Right renal cortex interstitium (tissue), 3 donors: ENCODE measurements at regions not wholly inside any gene's neighbourhood (a gene's known extent, or its start where the extent isn't known, plus 50 kb on each side); places are given as distances from the start of the nearest gene placed in this dataset.

Source experiments
- DNase-seq, 3 donors: peaks; one replicate each; pipeline ENCODE4 v3.0.0-alpha.2; 2013; ENCODE audit warnings: low read depth in 3 of 3, low spot score in 2 of 3

DNA sequence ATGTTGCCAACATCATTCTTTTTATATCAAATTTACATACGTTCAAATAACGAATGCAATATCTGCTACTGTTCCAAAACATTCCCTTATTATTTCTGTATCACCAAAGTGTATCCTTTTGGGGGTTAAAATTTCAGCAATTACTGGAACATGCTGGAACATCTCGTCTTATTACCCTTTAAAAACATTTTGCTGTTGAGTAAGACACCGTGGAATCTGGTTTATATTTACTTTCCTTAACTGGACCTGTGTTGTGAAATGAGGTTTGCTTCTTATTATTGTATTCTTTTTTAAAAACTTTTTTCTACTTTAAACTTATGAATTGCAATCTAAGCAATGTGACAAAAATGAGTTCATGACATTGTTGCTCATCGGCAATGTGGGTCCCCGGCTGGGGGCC is 87.4 kb upstream of the PTPRM start:
- no peak for DNase-seq

DNA sequence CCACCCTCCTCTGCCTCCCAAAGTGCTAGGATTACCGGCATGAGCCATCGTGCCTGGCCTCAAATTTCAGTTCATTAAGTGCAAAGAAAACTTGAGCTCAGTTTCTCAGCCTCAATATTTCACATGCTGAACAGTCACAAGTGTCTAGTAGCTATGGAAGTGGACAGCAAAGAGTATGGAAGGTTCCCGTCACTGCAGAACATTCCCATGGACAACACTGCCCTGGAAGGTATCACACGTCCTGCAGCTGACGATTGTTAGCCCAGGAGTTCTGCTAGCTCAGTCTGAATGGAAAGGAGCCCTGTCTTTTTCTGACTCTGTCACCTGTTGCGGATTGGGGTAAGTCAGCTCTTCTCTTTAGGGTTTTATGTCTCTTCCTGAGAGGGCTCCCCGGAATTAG is 86.2 kb upstream of the PTPRM start:
- no peak for DNase-seq

GRCh38 chr18:7482342-7482741 is 84.8 kb upstream of the PTPRM start:
- no peak for DNase-seq

DNA sequence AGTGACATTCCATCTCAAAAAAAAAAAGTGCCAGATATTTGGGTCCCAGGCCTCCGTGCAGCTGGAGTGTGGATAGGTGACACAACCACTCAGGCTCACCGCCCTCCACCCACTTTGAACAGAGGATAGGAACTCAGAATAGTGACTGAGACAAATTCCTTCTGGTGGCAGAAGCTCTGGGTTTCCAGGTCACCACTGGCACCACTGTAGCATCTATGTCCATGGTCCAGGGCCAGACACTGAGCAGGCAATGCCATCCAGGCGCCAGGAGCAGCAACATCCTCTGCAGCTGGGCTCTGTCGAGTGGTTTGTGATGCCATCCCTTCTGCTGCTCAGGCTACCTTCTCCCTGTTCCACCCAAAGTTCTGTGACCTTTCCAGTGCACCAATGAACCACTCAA is 81.5 kb upstream of the PTPRM start:
- DNase-seq = no peak

DNA sequence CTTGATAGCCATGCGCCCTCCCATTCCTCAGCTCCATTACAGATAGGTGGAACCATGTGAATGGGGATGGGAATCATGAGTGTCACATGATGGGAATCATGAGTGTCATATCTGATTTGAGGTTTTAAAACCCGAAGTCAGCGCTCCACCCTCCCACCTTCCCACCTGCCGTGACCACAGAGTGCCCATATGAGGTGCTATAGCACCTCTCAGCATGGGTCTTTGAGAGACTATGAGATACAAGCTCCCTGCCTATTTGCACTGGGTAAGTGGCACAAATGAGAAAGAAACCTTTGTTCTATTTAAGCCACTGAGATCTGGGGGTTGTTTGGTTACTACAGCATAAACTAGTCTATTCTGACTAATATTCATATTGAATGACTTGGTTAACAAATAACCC is 78.5 kb upstream of the PTPRM start:
- no peak for DNase-seq

DNA sequence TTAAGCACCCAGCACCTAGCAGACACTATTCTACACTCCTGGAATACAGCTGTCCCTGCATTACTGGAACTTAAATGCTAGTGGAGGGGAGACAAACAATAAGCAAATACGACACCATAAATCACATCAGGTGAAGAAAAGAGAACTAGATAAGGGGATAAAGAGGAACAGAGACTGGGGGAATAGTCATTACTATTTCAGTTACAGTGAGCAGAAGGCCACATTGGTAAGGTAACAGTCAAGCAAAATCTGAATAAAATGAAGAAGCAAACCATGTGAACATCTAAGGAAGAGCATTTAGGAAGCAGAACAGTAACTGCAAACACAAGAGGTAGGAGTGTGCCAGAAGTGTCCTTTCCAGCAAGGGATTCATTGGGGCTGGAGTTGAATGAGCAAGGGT is 77.0 kb upstream of the PTPRM start:
- DNase-seq = no peak

GRCh38 chr18:7492385-7492784 is 74.7 kb upstream of the PTPRM start:
- DNase-seq = no peak

- DNase-seq = no peak
These were observed 70.0 kb upstream of the PTPRM start for GRCh38 chr18:7497081-7497480.

GRCh38 chr18:7511106-7511505 is 56.0 kb upstream of the PTPRM start:
- no peak for DNase-seq

- DNase-seq = peak in 1 of 3 donors; percentile 51
These were observed 54.8 kb upstream of the PTPRM start for GRCh38 chr18:7512348-7512747.

- DNase-seq = no peak
These were observed 54.1 kb upstream of the PTPRM start for GRCh38 chr18:7512990-7513389.

DNA sequence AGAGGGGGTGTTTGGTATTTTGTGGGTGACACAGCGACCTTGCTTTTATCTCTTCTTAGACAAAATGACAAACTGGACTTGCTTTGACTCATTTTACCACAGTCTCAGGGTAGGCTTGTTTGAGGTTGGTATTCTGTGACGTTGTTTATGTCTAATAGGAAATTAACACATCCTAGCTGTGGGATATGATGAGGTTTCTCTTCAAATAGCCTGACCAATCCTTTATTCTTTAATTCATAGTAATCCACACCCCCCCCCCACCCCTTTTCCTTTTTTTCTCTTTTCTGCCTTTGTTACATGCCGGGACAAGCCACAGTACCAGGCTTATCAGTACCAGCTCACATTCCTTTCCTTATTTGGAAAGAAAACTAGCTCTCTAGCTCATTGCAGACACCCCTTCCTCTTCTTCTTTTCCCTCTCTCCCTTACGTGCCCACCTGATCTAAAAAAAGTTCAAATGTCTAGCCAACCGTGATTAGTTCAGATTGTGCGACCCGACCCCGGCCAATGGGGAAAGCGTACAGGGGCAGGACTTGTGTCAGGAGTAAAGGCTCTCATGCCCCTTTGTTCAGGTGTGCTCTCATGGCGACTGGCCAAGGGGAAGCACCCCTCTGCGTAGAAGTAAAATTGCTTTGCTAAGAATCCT is 52.2 kb upstream of the PTPRM start:
- no peak for DNase-seq

- DNase-seq = no peak
These were observed 50.6 kb upstream of the PTPRM start for GRCh38 chr18:7516266-7517117.
